ENCODE measurements at regions not wholly inside any gene's neighbourhood (a gene's known extent, or its start where the extent isn't known, plus 50 kb on each side); places are given as distances from the start of the nearest gene placed in this dataset.

GRCh38 chr6:164106345-164106769 lies 691.8 kb downstream of the QKI start:
- H3K4me3 ChIP-seq (replicated peaks; ENCODE audit: low read depth, low read length) = no peak overlapping the region
- peak; percentile 29 for TF ChIP-seq CTCF (IDR thresholded peaks at IDR 0.05; ENCODE audit: insufficient read depth, low read length, poor library complexity, severe bottlenecking)
- no peaks in the 10 kb centered on the region for H3K36me3 ChIP-seq (ENCODE audit: control insufficient read depth, insufficient read depth, low read length)
- H3K27me3 ChIP-seq (replicated peaks; ENCODE audit: control insufficient read depth, insufficient read depth, low read length) = no peaks in the 10 kb centered on the region
- no peak for DNase-seq (ENCODE audit: extremely low read depth, insufficient read length)

- TF ChIP-seq CTCF (IDR thresholded peaks at IDR 0.05; ENCODE audit: insufficient read depth, low read length, poor library complexity, severe bottlenecking) = no peak
- DNase-seq (ENCODE audit: extremely low read depth, insufficient read length) = no peak
Observed at GRCh38 chr6:164105705-164106104, 691.2 kb downstream of the QKI start.

GRCh38 chr6:164104432-164104831 lies 689.9 kb downstream of the QKI start:
- Histone ChIP-seq H3K27me3 (replicated peaks; ENCODE audit: control insufficient read depth, insufficient read depth, low read length) (no peaks in the 10 kb centered on the region), H3K36me3 (ENCODE audit: control insufficient read depth, insufficient read depth, low read length) (no peaks in the 10 kb centered on the region), H3K4me3 (replicated peaks; ENCODE audit: low read depth, low read length) (no peak overlapping the region)
- TF ChIP-seq CTCF (IDR thresholded peaks at IDR 0.05; ENCODE audit: insufficient read depth, low read length, poor library complexity, severe bottlenecking) = no peak
- DNase-seq (ENCODE audit: extremely low read depth, insufficient read length) = no peak

More at GRCh38 chr6:164105705-164106104, 691.2 kb downstream of the QKI start:
- Histone ChIP-seq H3K36me3 (ENCODE audit: control insufficient read depth, insufficient read depth, low read length) (no peaks in the 10 kb centered on the region), H3K27me3 (replicated peaks; ENCODE audit: control insufficient read depth, insufficient read depth, low read length) (no peaks in the 10 kb centered on the region), H3K4me3 (replicated peaks; ENCODE audit: low read depth, low read length) (no peak overlapping the region)

- H3K27me3 ChIP-seq (replicated peaks; ENCODE audit: control insufficient read depth, insufficient read depth, low read length) = no peaks in the 10 kb centered on the region
- H3K36me3 ChIP-seq (ENCODE audit: control insufficient read depth, insufficient read depth, low read length) = no peaks in the 10 kb centered on the region
- TF ChIP-seq CTCF (IDR thresholded peaks at IDR 0.05; ENCODE audit: insufficient read depth, low read length, poor library complexity, severe bottlenecking) = no peak
- no peak for DNase-seq (ENCODE audit: extremely low read depth, insufficient read length)
- H3K4me3 ChIP-seq (replicated peaks; ENCODE audit: low read depth, low read length) = no peak overlapping the region
Observed at GRCh38 chr6:164102693-164103092, 688.2 kb downstream of the QKI start.

GRCh38 chr6:164101859-164102258 lies 687.3 kb downstream of the QKI start:
- Histone ChIP-seq H3K27me3 (replicated peaks; ENCODE audit: control insufficient read depth, insufficient read depth, low read length) (no peaks in the 10 kb centered on the region), H3K36me3 (ENCODE audit: control insufficient read depth, insufficient read depth, low read length) (no peaks in the 10 kb centered on the region), H3K4me3 (replicated peaks; ENCODE audit: low read depth, low read length) (no peak overlapping the region)
- no peak for TF ChIP-seq CTCF (IDR thresholded peaks at IDR 0.05; ENCODE audit: insufficient read depth, low read length, poor library complexity, severe bottlenecking)
- DNase-seq (ENCODE audit: extremely low read depth, insufficient read length) = no peak

GRCh38 chr6:164099269-164099865 lies 684.8 kb downstream of the QKI start:
- H3K4me3 ChIP-seq (replicated peaks; ENCODE audit: low read depth, low read length) = no peak overlapping the region
- TF ChIP-seq CTCF (IDR thresholded peaks at IDR 0.05; ENCODE audit: insufficient read depth, low read length, poor library complexity, severe bottlenecking) = no peak
- H3K36me3 ChIP-seq (ENCODE audit: control insufficient read depth, insufficient read depth, low read length) = no peaks in the 10 kb centered on the region
- DNase-seq (ENCODE audit: extremely low read depth, insufficient read length) = no peak
- H3K27me3 ChIP-seq (replicated peaks; ENCODE audit: control insufficient read depth, insufficient read depth, low read length) = no peaks in the 10 kb centered on the region

Data from GM06990 (cell line).